ENCODE measurements at regions not wholly inside any gene's neighbourhood (a gene's known extent, or its start where the extent isn't known, plus 50 kb on each side); places are given as distances from the start of the nearest gene placed in this dataset.

GRCh38 chr4:120977435-120977997 is 55.0 kb upstream of the PRDM5 start:
- peak in 1 of 3 donors; percentile 2 for DNase-seq (ENCODE audit: low read depth in 3 of 3)

- DNase-seq (ENCODE audit: low read depth in 3 of 3) = no peak
These were observed 50.7 kb upstream of the PRDM5 start for GRCh38 chr4:120973207-120973606.

All from stimulated activated CD4-positive, alpha-beta T cell treated with anti-CD3 and anti-CD28 coated beads, TNF-alpha, amount 100 ng/mL, for 48 hours (primary cell).